ENCODE measurements at regions not wholly inside any gene's neighbourhood (a gene's known extent, or its start where the extent isn't known, plus 50 kb on each side); places are given as distances from the start of the nearest gene placed in this dataset.

- Histone ChIP-seq H3K9me3 (ENCODE audit: control insufficient read depth, low read length) (no peaks in the 10 kb centered on the region), H3K27ac (ENCODE audit: insufficient read depth, low read depth, low read length, poor library complexity, severe bottlenecking) (no peak overlapping the region), H3K4me3 (ENCODE audit: insufficient read depth, low read depth, low read length) (no peak overlapping the region), H3K27me3 (ENCODE audit: control insufficient read depth, insufficient read depth, low read length, poor library complexity, severe bottlenecking) (peaks cover 66% of the 10 kb centered on the region), H3K4me1 (ENCODE audit: control insufficient read depth, insufficient read depth, low read length) (peaks cover 18% of the 10 kb centered on the region), H3K36me3 (ENCODE audit: control insufficient read depth, insufficient read depth, low read length) (no peaks in the 10 kb centered on the region)
- WGBS, 2 experiments = 87 to 89% methylated on average over 7 of the region's 7 CpGs
Observed at GRCh38 chr20:23206995-23207394, 120.9 kb upstream of the CD93 start.

GRCh38 chr20:23206061-23206460 is 119.9 kb upstream of the CD93 start:
- Histone ChIP-seq H3K27me3 (ENCODE audit: control insufficient read depth, insufficient read depth, low read length, poor library complexity, severe bottlenecking) (peaks cover 60% of the 10 kb centered on the region), H3K4me3 (ENCODE audit: insufficient read depth, low read depth, low read length) (no peak overlapping the region), H3K27ac (ENCODE audit: insufficient read depth, low read depth, low read length, poor library complexity, severe bottlenecking) (no peak overlapping the region), H3K36me3 (ENCODE audit: control insufficient read depth, insufficient read depth, low read length) (no peaks in the 10 kb centered on the region), H3K9me3 (ENCODE audit: control insufficient read depth, low read length) (no peaks in the 10 kb centered on the region), H3K4me1 (ENCODE audit: control insufficient read depth, insufficient read depth, low read length) (peaks cover 18% of the 10 kb centered on the region)
- WGBS, 2 experiments = 95 to 100% methylated on average over 2 of the region's 2 CpGs

GRCh38 chr20:23205611-23206041 is 119.5 kb upstream of the CD93 start:
- Histone ChIP-seq H3K4me3 (ENCODE audit: insufficient read depth, low read depth, low read length) (no peak overlapping the region), H3K9me3 (ENCODE audit: control insufficient read depth, low read length) (no peaks in the 10 kb centered on the region), H3K27ac (ENCODE audit: insufficient read depth, low read depth, low read length, poor library complexity, severe bottlenecking) (no peak overlapping the region), H3K36me3 (ENCODE audit: control insufficient read depth, insufficient read depth, low read length) (no peaks in the 10 kb centered on the region), H3K27me3 (ENCODE audit: control insufficient read depth, insufficient read depth, low read length, poor library complexity, severe bottlenecking) (peaks cover 57% of the 10 kb centered on the region), H3K4me1 (ENCODE audit: control insufficient read depth, insufficient read depth, low read length) (peaks cover 18% of the 10 kb centered on the region)
- WGBS, 2 experiments = 37 to 39% methylated on average over 10 of the region's 10 CpGs

GRCh38 chr20:23205211-23205610 is 119.1 kb upstream of the CD93 start:
- no peak overlapping the region for H3K4me3 ChIP-seq (ENCODE audit: insufficient read depth, low read depth, low read length)
- peaks cover 55% of the 10 kb centered on the region for H3K27me3 ChIP-seq (ENCODE audit: control insufficient read depth, insufficient read depth, low read length, poor library complexity, severe bottlenecking)
- H3K27ac ChIP-seq (ENCODE audit: insufficient read depth, low read depth, low read length, poor library complexity, severe bottlenecking) = no peak overlapping the region
- H3K4me1 ChIP-seq (ENCODE audit: control insufficient read depth, insufficient read depth, low read length) = peaks cover 18% of the 10 kb centered on the region
- 37% methylated on average over 7 of the region's 7 CpGs for WGBS, 2 experiments
- H3K9me3 ChIP-seq (ENCODE audit: control insufficient read depth, low read length) = no peaks in the 10 kb centered on the region
- H3K36me3 ChIP-seq (ENCODE audit: control insufficient read depth, insufficient read depth, low read length) = no peaks in the 10 kb centered on the region

DNA sequence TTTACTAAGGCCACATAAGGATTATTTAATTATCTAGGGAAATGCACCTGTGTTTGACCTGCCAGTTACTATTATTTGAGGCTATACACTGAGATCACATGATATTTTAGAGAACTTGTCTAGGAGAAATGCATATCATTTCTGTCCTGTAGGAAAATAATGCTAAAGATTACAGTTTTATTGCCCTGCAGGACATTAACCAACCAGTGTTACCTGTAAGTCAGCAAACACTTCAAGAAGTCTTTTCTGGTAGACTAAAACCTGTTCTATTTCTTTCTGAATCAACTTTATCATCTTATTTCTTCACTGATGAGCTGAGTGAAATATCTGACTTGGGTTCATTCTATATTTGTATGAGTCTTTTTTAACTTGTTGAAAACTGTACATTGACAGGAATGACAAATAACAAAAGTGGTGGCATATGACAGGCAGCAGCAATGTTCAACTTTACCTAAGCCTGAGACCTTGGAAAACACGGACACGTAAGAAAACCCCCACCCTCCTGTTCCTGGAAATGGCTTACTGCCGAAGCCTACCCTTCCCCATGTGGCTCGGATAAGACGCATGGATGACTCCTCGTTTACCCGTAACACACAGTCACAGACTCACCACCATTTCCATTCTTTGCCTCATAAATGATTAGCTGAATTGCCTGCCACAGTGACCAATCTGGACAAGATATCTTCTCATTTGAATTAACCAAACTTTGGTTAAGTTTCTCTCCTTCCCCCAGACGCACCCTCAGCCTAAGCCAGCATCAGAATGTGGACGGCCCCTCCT is 118.0 kb upstream of the CD93 start:
- Histone ChIP-seq H3K9me3 (ENCODE audit: control insufficient read depth, low read length) (no peaks in the 10 kb centered on the region), H3K27ac (ENCODE audit: insufficient read depth, low read depth, low read length, poor library complexity, severe bottlenecking) (no peak overlapping the region), H3K36me3 (ENCODE audit: control insufficient read depth, insufficient read depth, low read length) (no peaks in the 10 kb centered on the region), H3K27me3 (ENCODE audit: control insufficient read depth, insufficient read depth, low read length, poor library complexity, severe bottlenecking) (peaks cover 48% of the 10 kb centered on the region), H3K4me1 (ENCODE audit: control insufficient read depth, insufficient read depth, low read length) (peaks cover 18% of the 10 kb centered on the region), H3K4me3 (ENCODE audit: insufficient read depth, low read depth, low read length) (no peak overlapping the region)
- WGBS, 2 experiments = 33 to 44% methylated on average over 9 of the region's 9 CpGs

DNA sequence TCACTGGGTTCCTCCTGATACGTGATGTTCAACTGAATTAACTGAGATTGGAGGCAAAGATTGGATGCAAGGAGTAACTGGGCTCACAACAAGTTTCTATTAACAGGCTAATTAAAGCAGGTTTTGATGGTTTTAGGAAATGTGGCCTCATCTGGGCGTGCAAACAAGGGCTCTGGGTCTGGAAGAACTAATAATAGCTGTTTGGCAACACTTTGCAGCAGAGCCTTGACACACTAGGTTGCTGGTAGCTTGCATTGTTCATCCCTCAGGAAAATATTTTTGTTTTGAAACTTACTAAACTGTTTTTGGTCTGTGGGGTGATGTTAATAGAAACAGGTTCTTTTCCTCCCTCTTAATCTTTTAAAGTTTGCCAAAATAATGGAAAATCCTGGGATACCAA is 117.2 kb upstream of the CD93 start:
- 77 to 86% methylated on average over 2 of the region's 2 CpGs for WGBS, 2 experiments
- Histone ChIP-seq H3K4me1 (ENCODE audit: control insufficient read depth, insufficient read depth, low read length) (peaks cover 18% of the 10 kb centered on the region), H3K9me3 (ENCODE audit: control insufficient read depth, low read length) (no peaks in the 10 kb centered on the region), H3K27ac (ENCODE audit: insufficient read depth, low read depth, low read length, poor library complexity, severe bottlenecking) (no peak overlapping the region), H3K36me3 (ENCODE audit: control insufficient read depth, insufficient read depth, low read length) (no peaks in the 10 kb centered on the region), H3K4me3 (ENCODE audit: insufficient read depth, low read depth, low read length) (no peak overlapping the region), H3K27me3 (ENCODE audit: control insufficient read depth, insufficient read depth, low read length, poor library complexity, severe bottlenecking) (peaks cover 48% of the 10 kb centered on the region)

GRCh38 chr20:23201658-23202057 is 115.5 kb upstream of the CD93 start:
- no peaks in the 10 kb centered on the region for H3K9me3 ChIP-seq (ENCODE audit: control insufficient read depth, low read length)
- peaks cover 18% of the 10 kb centered on the region for H3K4me1 ChIP-seq (ENCODE audit: control insufficient read depth, insufficient read depth, low read length)
- no peak overlapping the region for H3K27ac ChIP-seq (ENCODE audit: insufficient read depth, low read depth, low read length, poor library complexity, severe bottlenecking)
- no peak overlapping the region for H3K4me3 ChIP-seq (ENCODE audit: insufficient read depth, low read depth, low read length)
- H3K27me3 ChIP-seq (ENCODE audit: control insufficient read depth, insufficient read depth, low read length, poor library complexity, severe bottlenecking) = peaks cover 42% of the 10 kb centered on the region
- H3K36me3 ChIP-seq (ENCODE audit: control insufficient read depth, insufficient read depth, low read length) = no peaks in the 10 kb centered on the region
- WGBS, 2 experiments = 93 to 94% methylated on average over 6 of the region's 6 CpGs

- H3K4me1 ChIP-seq (ENCODE audit: control insufficient read depth, insufficient read depth, low read length) = peaks cover 15% of the 10 kb centered on the region
- no peaks in the 10 kb centered on the region for H3K9me3 ChIP-seq (ENCODE audit: control insufficient read depth, low read length)
- no peaks in the 10 kb centered on the region for H3K36me3 ChIP-seq (ENCODE audit: control insufficient read depth, insufficient read depth, low read length)
- no peak overlapping the region for H3K4me3 ChIP-seq (ENCODE audit: insufficient read depth, low read depth, low read length)
- WGBS, 2 experiments = 47 to 54% methylated on average over 6 of the region's 6 CpGs
- no peak overlapping the region for H3K27ac ChIP-seq (ENCODE audit: insufficient read depth, low read depth, low read length, poor library complexity, severe bottlenecking)
- peaks cover 34% of the 10 kb centered on the region for H3K27me3 ChIP-seq (ENCODE audit: control insufficient read depth, insufficient read depth, low read length, poor library complexity, severe bottlenecking)
Observed at GRCh38 chr20:23200914-23201313, 114.8 kb upstream of the CD93 start.

- no peaks in the 10 kb centered on the region for H3K9me3 ChIP-seq (ENCODE audit: control insufficient read depth, low read length)
- peaks cover 10% of the 10 kb centered on the region for H3K4me1 ChIP-seq (ENCODE audit: control insufficient read depth, insufficient read depth, low read length)
- H3K27me3 ChIP-seq (ENCODE audit: control insufficient read depth, insufficient read depth, low read length, poor library complexity, severe bottlenecking) = peaks cover 29% of the 10 kb centered on the region
- no peak overlapping the region for H3K4me3 ChIP-seq (ENCODE audit: insufficient read depth, low read depth, low read length)
- H3K36me3 ChIP-seq (ENCODE audit: control insufficient read depth, insufficient read depth, low read length) = no peaks in the 10 kb centered on the region
- H3K27ac ChIP-seq (ENCODE audit: insufficient read depth, low read depth, low read length, poor library complexity, severe bottlenecking) = no peak overlapping the region
- 95% methylated on average over 12 of the region's 12 CpGs for WGBS, 2 experiments
Observed at GRCh38 chr20:23200413-23200812, 114.3 kb upstream of the CD93 start.

DNA sequence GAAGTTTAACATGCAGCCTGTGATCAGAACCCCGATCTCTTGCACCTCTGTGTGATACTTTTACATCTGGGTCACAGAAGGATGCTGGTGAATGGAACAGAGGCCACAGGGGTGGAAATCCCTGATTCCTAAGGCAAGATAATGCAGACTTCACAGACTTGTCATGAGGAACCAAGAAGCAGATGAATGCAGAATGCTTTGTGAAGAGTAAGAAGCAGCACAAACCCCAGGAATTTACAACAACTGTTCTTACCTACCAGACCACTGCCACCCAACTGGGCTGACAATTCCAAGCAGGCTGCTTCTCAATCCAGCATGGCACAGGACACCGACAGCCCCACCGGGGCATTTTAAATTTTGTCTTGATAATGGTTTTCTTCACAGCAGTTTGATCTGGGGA is 113.2 kb upstream of the CD93 start:
- peaks cover 19% of the 10 kb centered on the region for H3K27me3 ChIP-seq (ENCODE audit: control insufficient read depth, insufficient read depth, low read length, poor library complexity, severe bottlenecking)
- no peaks in the 10 kb centered on the region for H3K36me3 ChIP-seq (ENCODE audit: control insufficient read depth, insufficient read depth, low read length)
- H3K4me1 ChIP-seq (ENCODE audit: control insufficient read depth, insufficient read depth, low read length) = no peaks in the 10 kb centered on the region
- no peaks in the 10 kb centered on the region for H3K9me3 ChIP-seq (ENCODE audit: control insufficient read depth, low read length)
- H3K27ac ChIP-seq (ENCODE audit: insufficient read depth, low read depth, low read length, poor library complexity, severe bottlenecking) = no peak overlapping the region
- no peak overlapping the region for H3K4me3 ChIP-seq (ENCODE audit: insufficient read depth, low read depth, low read length)
- 86 to 93% methylated on average over 3 of the region's 3 CpGs for WGBS, 2 experiments
